ENCODE measurements at regions not wholly inside any gene's neighbourhood (a gene's known extent, or its start where the extent isn't known, plus 50 kb on each side); places are given as distances from the start of the nearest gene placed in this dataset.

DNA sequence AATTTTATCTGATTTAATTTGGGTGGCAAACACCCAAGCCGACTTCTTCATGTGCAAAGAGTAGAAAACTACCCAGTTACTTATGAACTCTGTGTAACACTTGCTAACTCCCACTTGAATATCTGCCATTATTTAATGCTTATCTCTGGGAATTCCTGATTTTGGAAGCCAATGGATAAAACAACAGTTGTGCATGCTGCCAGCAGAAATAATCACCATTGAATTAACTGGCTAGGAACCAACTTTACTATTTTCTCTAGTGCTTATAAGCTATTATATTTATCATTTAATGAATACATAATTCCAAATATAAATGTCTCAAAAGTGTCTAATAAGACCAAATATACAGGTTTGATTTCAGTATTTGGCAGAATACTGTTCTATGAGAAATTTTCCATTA is 85.7 kb downstream of the IZUMO3 start:
- TF ChIP-seq, protein P1, sequence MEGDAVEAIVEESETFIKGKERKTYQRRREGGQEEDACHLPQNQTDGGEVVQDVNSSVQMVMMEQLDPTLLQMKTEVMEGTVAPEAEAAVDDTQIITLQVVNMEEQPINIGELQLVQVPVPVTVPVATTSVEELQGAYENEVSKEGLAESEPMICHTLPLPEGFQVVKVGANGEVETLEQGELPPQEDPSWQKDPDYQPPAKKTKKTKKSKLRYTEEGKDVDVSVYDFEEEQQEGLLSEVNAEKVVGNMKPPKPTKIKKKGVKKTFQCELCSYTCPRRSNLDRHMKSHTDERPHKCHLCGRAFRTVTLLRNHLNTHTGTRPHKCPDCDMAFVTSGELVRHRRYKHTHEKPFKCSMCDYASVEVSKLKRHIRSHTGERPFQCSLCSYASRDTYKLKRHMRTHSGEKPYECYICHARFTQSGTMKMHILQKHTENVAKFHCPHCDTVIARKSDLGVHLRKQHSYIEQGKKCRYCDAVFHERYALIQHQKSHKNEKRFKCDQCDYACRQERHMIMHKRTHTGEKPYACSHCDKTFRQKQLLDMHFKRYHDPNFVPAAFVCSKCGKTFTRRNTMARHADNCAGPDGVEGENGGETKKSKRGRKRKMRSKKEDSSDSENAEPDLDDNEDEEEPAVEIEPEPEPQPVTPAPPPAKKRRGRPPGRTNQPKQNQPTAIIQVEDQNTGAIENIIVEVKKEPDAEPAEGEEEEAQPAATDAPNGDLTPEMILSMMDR (IDR thresholded peaks at IDR 0.05) = no peak
- no peak for TF ChIP-seq POLR2A (IDR thresholded peaks at IDR 0.05)
